Smooth muscle cell (in vitro differentiated cells): ENCODE measurements at regions not wholly inside any gene's neighbourhood (a gene's known extent, or its start where the extent isn't known, plus 50 kb on each side); places are given as distances from the start of the nearest gene placed in this dataset.

ENCODE experiments used
- DNase-seq: peaks from one replicate; lab custom pipeline; 2025; ENCODE audit not compliant: unreplicated experiment; lab: John Stamatoyannopoulos, UW
- H2AFZ ChIP-seq: fragments of 200-600 bp; sonication (generic); 2 replicates; pipeline ENCODE4 v1.6.0; 2016; ENCODE audit warnings: antibody characterized with exemption, low read depth, mild to moderate bottlenecking
- H3F3A ChIP-seq: fragments of 200-600 bp; sonication (generic); 2 replicates; pipeline ENCODE4 v1.6.0; 2017; ENCODE audit warnings: antibody characterized with exemption, low read depth
- H3K27ac ChIP-seq: fragments of 200-600 bp; sonication (generic); 2 replicates; pipeline ENCODE4 v1.5.1; 2016; ENCODE audit warnings: low read depth, mild to moderate bottlenecking
- H3K27me3 ChIP-seq: fragments of 200-600 bp; sonication (generic); 2 replicates; pipeline ENCODE4 v1.6.1; 2016; ENCODE audit warnings: low read depth, mild to moderate bottlenecking
- H3K36me3 ChIP-seq: fragments of 200-600 bp; sonication (generic); 2 replicates; pipeline ENCODE4 v1.5.1; 2016; ENCODE audit warnings: low read depth
- H3K4me1 ChIP-seq: fragments of 200-600 bp; sonication (generic); 2 replicates; pipeline ENCODE4 v1.5.1; 2016; ENCODE audit warnings: low read depth
- H3K4me2 ChIP-seq: fragments of 200-600 bp; sonication (generic); 2 replicates; pipeline ENCODE4 v1.6.0; 2016; ENCODE audit warnings: mild to moderate bottlenecking
- H3K4me3 ChIP-seq: fragments of 200-600 bp; sonication (generic); 2 replicates; pipeline ENCODE4 v1.5.1; 2016; ENCODE audit warnings: mild to moderate bottlenecking
- H3K79me2 ChIP-seq: fragments of 200-600 bp; sonication (generic); 2 replicates; pipeline ENCODE4 v1.6.0; 2016; ENCODE audit warnings: low read depth, mild to moderate bottlenecking
- H3K9ac ChIP-seq: fragments of 200-600 bp; sonication (generic); 2 replicates; pipeline ENCODE4 v1.6.0; 2016; ENCODE audit warnings: low read depth
- H3K9me3 ChIP-seq: fragments of 200-600 bp; sonication (generic); replicated peaks from 2 replicates; pipeline ENCODE4 v1.5.1; 2016; ENCODE audit warnings: low read depth
- H4K20me1 ChIP-seq: fragments of 200-600 bp; sonication (generic); 2 replicates; pipeline ENCODE4 v1.6.0; 2016; ENCODE audit warnings: low read depth
- WGBS: methylation state at CpG from one replicate; pipeline ENCODE4 v1.1.7; 2016; ENCODE audit warnings: low lambda C conversion rate; 5-methylcytosine and 5-hydroxymethylcytosine counted together
- TF ChIP-seq, protein P1 (sequence below): fragments of 200-600 bp; sonication (generic); IDR thresholded peaks from 2 replicates; pipeline ENCODE4 v1.5.1; 2017; ENCODE audit warnings: borderline replicate concordance, mild to moderate bottlenecking, antibody characterized with exemption; ENCODE audit not compliant: insufficient read depth, poor library complexity, severe bottlenecking

- TF ChIP-seq, protein P1, sequence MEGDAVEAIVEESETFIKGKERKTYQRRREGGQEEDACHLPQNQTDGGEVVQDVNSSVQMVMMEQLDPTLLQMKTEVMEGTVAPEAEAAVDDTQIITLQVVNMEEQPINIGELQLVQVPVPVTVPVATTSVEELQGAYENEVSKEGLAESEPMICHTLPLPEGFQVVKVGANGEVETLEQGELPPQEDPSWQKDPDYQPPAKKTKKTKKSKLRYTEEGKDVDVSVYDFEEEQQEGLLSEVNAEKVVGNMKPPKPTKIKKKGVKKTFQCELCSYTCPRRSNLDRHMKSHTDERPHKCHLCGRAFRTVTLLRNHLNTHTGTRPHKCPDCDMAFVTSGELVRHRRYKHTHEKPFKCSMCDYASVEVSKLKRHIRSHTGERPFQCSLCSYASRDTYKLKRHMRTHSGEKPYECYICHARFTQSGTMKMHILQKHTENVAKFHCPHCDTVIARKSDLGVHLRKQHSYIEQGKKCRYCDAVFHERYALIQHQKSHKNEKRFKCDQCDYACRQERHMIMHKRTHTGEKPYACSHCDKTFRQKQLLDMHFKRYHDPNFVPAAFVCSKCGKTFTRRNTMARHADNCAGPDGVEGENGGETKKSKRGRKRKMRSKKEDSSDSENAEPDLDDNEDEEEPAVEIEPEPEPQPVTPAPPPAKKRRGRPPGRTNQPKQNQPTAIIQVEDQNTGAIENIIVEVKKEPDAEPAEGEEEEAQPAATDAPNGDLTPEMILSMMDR = no peak
- WGBS = 85% methylated on average over 7 of the region's 7 CpGs
- Histone ChIP-seq H3K9me3 (no peaks in the 10 kb centered on the region), H3K27ac (no peak overlapping the region), H4K20me1 (no peaks in the 10 kb centered on the region), H3F3A (no peaks in the 10 kb centered on the region), H3K9ac (no peak overlapping the region), H3K36me3 (no peaks in the 10 kb centered on the region), H3K4me2 (no peak overlapping the region), H3K4me3 (no peak overlapping the region), H3K79me2 (no peaks in the 10 kb centered on the region), H3K27me3 (peaks cover 10% of the 10 kb centered on the region), H3K4me1 (no peaks in the 10 kb centered on the region), H2AFZ (no peak overlapping the region)
- DNase-seq = no peak
Measured at GRCh38 chr1:60388092-60388987, 314.8 kb upstream of the C1orf87 start.

DNA sequence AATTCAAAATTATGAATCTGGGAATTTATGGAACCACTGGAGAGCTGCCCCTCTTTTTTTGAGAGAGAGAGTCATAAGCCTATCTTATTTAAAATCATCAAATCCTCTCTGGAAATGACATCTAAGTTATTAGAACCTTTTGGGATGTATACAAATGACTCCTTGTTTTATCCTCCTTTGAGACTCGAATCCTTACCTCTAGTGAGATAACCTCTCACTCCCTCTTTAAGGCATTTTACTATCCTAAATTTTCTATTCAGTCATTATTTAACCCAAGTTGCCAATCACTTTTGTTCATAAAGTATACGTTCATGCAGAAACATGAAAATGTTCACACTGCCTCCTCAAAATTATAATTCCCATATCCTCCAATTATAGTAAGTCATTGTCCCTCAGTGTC lies 313.6 kb upstream of the C1orf87 start:
- H3K4me3 ChIP-seq = no peak overlapping the region
- no peaks in the 10 kb centered on the region for H3K9me3 ChIP-seq
- H4K20me1 ChIP-seq = no peaks in the 10 kb centered on the region
- H3K36me3 ChIP-seq = no peaks in the 10 kb centered on the region
- no peaks in the 10 kb centered on the region for H3K4me1 ChIP-seq
- no peak for DNase-seq
- TF ChIP-seq, protein P1 = no peak
- H3K4me2 ChIP-seq = no peak overlapping the region
- no peak overlapping the region for H3K27ac ChIP-seq
- H3K79me2 ChIP-seq = no peaks in the 10 kb centered on the region
- H3F3A ChIP-seq = no peaks in the 10 kb centered on the region
- WGBS = 92% methylated on average over 2 of the region's 2 CpGs
- H3K9ac ChIP-seq = no peak overlapping the region
- H3K27me3 ChIP-seq = peaks cover 10% of the 10 kb centered on the region
- no peak overlapping the region for H2AFZ ChIP-seq

- Histone ChIP-seq H3K9me3 (no peaks in the 10 kb centered on the region), H3K27ac (no peak overlapping the region), H3K36me3 (no peaks in the 10 kb centered on the region), H3F3A (no peaks in the 10 kb centered on the region), H4K20me1 (no peaks in the 10 kb centered on the region), H3K79me2 (no peaks in the 10 kb centered on the region), H3K4me3 (no peak overlapping the region), H3K4me1 (no peaks in the 10 kb centered on the region), H2AFZ (no peak overlapping the region), H3K27me3 (peaks cover 10% of the 10 kb centered on the region), H3K9ac (no peak overlapping the region), H3K4me2 (no peak overlapping the region)
- TF ChIP-seq, protein P1 = no peak
- WGBS = 63% methylated on average over 3 of the region's 3 CpGs
- no peak for DNase-seq
Measured at GRCh38 chr1:60386249-60386648, 312.7 kb upstream of the C1orf87 start.

DNA sequence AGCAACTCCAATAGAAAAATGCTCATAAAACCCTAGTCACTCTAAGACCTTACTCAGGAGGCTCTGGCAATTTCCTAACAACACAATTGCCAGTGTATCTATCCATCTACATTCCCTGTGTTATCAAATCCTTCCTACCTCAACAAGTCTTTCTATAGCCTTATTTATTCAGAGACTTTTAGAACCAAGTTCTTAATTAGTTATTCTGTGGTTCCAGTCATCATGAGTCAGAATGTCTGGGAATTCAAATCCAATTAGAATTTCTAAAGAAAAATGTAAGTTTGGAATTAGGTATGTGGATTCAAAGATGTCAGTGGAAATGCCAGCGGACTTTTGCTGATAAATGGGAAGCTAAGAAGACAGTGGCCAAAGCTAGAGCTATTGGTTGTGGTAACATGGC lies 302.6 kb upstream of the C1orf87 start:
- H3K4me2 ChIP-seq = no peak overlapping the region
- no peaks in the 10 kb centered on the region for H3K79me2 ChIP-seq
- H3F3A ChIP-seq = no peaks in the 10 kb centered on the region
- no peaks in the 10 kb centered on the region for H4K20me1 ChIP-seq
- no peaks in the 10 kb centered on the region for H3K9me3 ChIP-seq
- no peak for DNase-seq
- no peaks in the 10 kb centered on the region for H3K4me1 ChIP-seq
- no peaks in the 10 kb centered on the region for H3K27me3 ChIP-seq
- H3K36me3 ChIP-seq = no peaks in the 10 kb centered on the region
- 71% methylated on average over 1 of the region's 1 CpG for WGBS
- no peak overlapping the region for H3K9ac ChIP-seq
- no peak overlapping the region for H2AFZ ChIP-seq
- H3K4me3 ChIP-seq = no peak overlapping the region
- H3K27ac ChIP-seq = no peak overlapping the region
- TF ChIP-seq, protein P1 = no peak
